Stimulated activated CD8-positive, alpha-beta memory T cell treated with anti-CD3 and anti-CD28 coated beads, Interleukin-12 subunit alpha, Interleukin-12 subunit beta, amount 100 ng/mL, for 4 hours (primary cell): ENCODE measurements at regions not wholly inside any gene's neighbourhood (a gene's known extent, or its start where the extent isn't known, plus 50 kb on each side); places are given as distances from the start of the nearest gene placed in this dataset.

Source experiments
- DNase-seq: peaks from one replicate; pipeline ENCODE4 v3.0.0-alpha.2; 2020; ENCODE audit warnings: low read depth

GRCh38 chr1:194331758-194332157 lies 1145.3 kb upstream of the B3GALT2 start:
- no peak for DNase-seq

GRCh38 chr1:194322751-194323150 lies 1136.3 kb upstream of the B3GALT2 start:
- no peak for DNase-seq

DNA sequence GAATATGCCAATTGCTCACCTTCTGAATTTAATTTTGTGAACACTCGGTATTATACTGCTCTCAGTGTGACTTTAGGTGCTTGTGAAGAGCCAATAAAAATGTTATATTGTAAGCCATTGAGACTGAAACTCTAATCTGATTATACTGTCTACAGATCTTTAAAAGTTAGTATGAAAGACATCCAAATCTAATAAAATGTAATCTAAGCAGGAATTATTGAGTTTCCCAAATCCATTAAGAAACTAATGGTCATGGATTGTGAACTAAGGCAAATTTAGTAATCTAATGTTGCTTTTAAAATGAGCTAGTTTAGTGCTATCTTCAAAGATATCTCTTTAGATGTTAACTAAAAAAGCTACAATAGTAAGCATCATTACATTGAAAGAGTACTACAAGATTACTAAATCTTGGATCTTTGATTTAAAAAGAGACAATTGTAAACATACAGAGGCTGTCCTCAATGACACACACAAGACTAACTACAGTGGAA lies 1132.4 kb upstream of the B3GALT2 start:
- no peak for DNase-seq

DNA sequence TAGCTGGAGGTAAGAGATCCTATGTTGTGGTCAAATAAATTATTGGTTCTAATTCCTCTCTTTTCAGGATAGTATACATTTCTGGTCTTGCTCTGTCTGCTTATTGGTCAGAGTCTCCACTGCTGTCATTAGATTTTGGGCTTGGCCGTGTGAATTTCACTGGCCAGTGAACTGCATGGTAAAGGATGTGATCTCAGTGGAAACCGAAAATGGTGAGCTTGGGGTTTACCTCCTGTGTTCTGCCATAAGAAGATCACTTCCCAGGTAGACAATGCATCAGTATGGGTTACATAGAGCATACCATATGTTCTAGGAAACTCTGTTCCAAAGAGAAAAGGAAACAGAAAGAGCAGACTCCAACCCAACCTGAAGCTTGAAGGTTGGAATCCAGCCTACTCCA lies 1123.3 kb upstream of the B3GALT2 start:
- no peak for DNase-seq

DNA sequence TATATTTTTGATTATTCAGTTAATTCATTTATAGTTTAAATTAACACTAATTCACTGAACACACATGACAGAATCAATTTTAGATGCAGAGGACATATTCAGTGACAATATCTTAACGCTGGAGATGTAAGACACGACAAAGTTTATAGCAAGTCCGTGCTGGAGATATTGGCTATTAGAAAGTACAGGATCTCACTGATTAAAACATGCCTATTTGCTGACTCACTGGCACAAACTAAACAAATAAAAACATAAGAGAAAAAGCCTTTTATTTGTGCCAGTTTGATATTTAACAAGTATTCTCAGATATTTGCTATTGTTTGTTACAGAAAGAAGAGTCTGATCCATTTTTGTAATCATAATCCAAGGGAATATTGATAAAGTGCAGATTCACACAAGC lies 1122.9 kb upstream of the B3GALT2 start:
- DNase-seq, result no peak

DNA sequence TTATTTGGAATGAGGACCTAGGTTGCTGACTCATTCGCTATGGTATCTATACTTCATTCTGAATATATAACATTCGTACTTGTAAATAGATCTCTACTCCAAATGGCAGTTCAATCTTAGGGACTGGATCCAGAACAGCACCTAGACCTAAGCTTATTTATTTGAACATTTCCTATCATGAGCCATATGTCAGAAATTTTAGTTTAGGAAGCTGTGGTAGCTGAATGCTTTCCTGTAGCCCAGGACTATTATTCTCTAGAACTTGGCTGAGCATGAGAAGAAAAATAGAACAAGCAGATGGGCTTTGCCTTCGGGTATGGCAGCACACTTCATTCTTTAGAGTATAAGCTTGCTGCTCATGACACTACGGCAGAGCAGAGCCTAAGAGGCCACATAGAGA lies 1114.4 kb upstream of the B3GALT2 start:
- DNase-seq, result no peak

GRCh38 chr1:194300340-194300739 lies 1113.9 kb upstream of the B3GALT2 start:
- no peak for DNase-seq

GRCh38 chr1:194298007-194298598 lies 1111.7 kb upstream of the B3GALT2 start:
- DNase-seq, result no peak

DNA sequence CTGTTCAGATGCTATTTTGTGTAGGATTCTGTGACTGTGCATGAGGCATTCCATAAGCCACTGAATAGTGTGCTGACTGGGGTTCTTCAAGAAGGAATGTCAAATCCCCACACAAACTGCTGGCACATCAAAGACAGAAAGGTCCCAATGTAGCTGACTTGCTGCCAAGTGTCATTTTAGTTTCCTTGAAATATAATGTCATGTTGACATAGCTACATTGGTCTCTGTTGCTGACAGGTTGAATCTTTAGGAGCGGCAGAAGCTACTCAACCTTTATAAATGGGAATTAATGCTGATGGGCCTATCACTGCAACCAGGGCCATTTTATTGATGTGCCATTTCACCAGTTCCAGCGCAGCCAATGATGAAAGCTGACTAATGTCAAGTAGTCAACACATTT lies 1110.7 kb upstream of the B3GALT2 start:
- DNase-seq, result no peak

DNA sequence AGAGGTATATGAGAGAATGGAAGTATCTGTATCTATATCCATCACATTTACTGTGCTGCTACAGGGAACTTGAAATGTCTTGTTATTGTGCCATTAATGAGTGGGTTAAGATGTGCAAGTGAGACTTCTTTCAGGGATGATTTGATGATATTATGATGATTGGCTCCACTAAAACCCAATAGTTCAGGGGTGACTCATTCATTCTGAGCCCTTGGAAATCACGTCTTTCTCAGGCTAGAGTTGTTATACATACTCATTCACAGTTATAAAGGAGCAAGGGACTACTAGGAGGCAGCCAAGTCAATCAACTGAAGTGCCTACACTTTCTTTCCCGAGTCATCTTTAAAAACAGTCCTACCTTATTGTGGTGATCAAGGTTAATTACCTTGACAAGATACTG lies 1109.8 kb upstream of the B3GALT2 start:
- DNase-seq, result no peak

- no peak for DNase-seq
Measured at GRCh38 chr1:194295685-194296084, 1109.3 kb upstream of the B3GALT2 start.

- DNase-seq, result no peak
Measured at GRCh38 chr1:194293851-194294405, 1107.5 kb upstream of the B3GALT2 start.

GRCh38 chr1:194292966-194293365 lies 1106.6 kb upstream of the B3GALT2 start:
- DNase-seq, result no peak

- peak; percentile 11 for DNase-seq
Measured at GRCh38 chr1:194289569-194290266, 1103.3 kb upstream of the B3GALT2 start.

- no peak for DNase-seq
Measured at GRCh38 chr1:194288238-194288637, 1101.8 kb upstream of the B3GALT2 start.

GRCh38 chr1:194281376-194281775 lies 1095.0 kb upstream of the B3GALT2 start:
- no peak for DNase-seq

DNA sequence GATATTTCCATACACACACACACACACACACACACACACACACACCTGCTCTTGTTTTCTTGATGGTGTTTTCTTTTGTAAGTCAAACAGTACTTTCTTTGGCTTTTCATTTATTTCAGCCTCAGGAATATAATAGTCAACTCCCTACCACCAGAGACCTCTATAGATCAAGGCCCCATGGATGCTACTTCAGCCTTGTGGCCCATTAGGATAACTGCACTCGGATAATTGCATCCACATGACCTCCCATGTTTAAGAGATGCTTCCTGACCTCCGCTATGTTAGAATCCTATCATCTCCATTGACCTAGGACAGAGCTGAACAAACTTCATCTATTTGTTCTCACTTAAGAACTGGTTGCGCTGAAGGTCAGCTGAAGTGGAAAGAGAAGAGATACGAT lies 1094.0 kb upstream of the B3GALT2 start:
- DNase-seq, result no peak

GRCh38 chr1:194279975-194280374 lies 1093.6 kb upstream of the B3GALT2 start:
- DNase-seq, result no peak

GRCh38 chr1:194277927-194278326 lies 1091.5 kb upstream of the B3GALT2 start:
- no peak for DNase-seq

GRCh38 chr1:194273660-194274059 lies 1087.2 kb upstream of the B3GALT2 start:
- no peak for DNase-seq

- DNase-seq, result no peak
Measured at GRCh38 chr1:194268839-194269238, 1082.4 kb upstream of the B3GALT2 start.

GRCh38 chr1:194267021-194267420 lies 1080.6 kb upstream of the B3GALT2 start:
- DNase-seq, result no peak

- no peak for DNase-seq
Measured at GRCh38 chr1:194256010-194256409, 1069.6 kb upstream of the B3GALT2 start.

GRCh38 chr1:194252199-194252598 lies 1065.8 kb upstream of the B3GALT2 start:
- DNase-seq, result no peak
